GM18868 (cell line): ENCODE measurements at regions not wholly inside any gene's neighbourhood (a gene's known extent, or its start where the extent isn't known, plus 50 kb on each side); places are given as distances from the start of the nearest gene placed in this dataset.

Experiments
- ATAC-seq: cut with Tn5 transposase; IDR thresholded peaks from one replicate; pipeline ENCODE4 v1.9.1; 2021; ENCODE audit warnings: mild to moderate bottlenecking, moderate library complexity; ENCODE audit not compliant: unreplicated experiment

- ATAC-seq: no peak
Measured at GRCh38 chr11:64456509-64457320, 97.8 kb downstream of the RPS6KA4 start.

- no peak for ATAC-seq
Measured at GRCh38 chr11:64457416-64458010, 98.2 kb upstream of the SLC22A11 start.

GRCh38 chr11:64458997-64459396 is 96.7 kb upstream of the SLC22A11 start:
- ATAC-seq: no peak

- ATAC-seq: no peak
Measured at GRCh38 chr11:64459609-64460008, 96.1 kb upstream of the SLC22A11 start.

- no peak for ATAC-seq
Measured at GRCh38 chr11:64461081-64461480, 94.7 kb upstream of the SLC22A11 start.

- ATAC-seq: no peak
Measured at GRCh38 chr11:64466115-64466718, 89.5 kb upstream of the SLC22A11 start.

- ATAC-seq: no peak
Measured at GRCh38 chr11:64469288-64469687, 86.5 kb upstream of the SLC22A11 start.

GRCh38 chr11:64472593-64473455 is 82.9 kb upstream of the SLC22A11 start:
- ATAC-seq: no peak

- no peak for ATAC-seq
Measured at GRCh38 chr11:64474680-64475079, 81.1 kb upstream of the SLC22A11 start.

GRCh38 chr11:64475145-64475544 is 80.6 kb upstream of the SLC22A11 start:
- no peak for ATAC-seq

GRCh38 chr11:64476881-64477280 is 78.9 kb upstream of the SLC22A11 start:
- ATAC-seq: no peak

GRCh38 chr11:64477675-64478074 is 78.1 kb upstream of the SLC22A11 start:
- no peak for ATAC-seq

GRCh38 chr11:64482588-64482987 is 73.2 kb upstream of the SLC22A11 start:
- ATAC-seq: no peak

- no peak for ATAC-seq
Measured at GRCh38 chr11:64484191-64485022, 71.3 kb upstream of the SLC22A11 start.

GRCh38 chr11:64485074-64485473 is 70.7 kb upstream of the SLC22A11 start:
- ATAC-seq: no peak

GRCh38 chr11:64489831-64490441 is 65.8 kb upstream of the SLC22A11 start:
- no peak for ATAC-seq

- ATAC-seq: no peak
Measured at GRCh38 chr11:64490562-64491216, 65.1 kb upstream of the SLC22A11 start.

GRCh38 chr11:64492561-64492960 is 63.2 kb upstream of the SLC22A11 start:
- no peak for ATAC-seq

GRCh38 chr11:64498136-64498535 is 57.6 kb upstream of the SLC22A11 start:
- ATAC-seq: no peak
